ENCODE measurements at regions not wholly inside any gene's neighbourhood (a gene's known extent, or its start where the extent isn't known, plus 50 kb on each side); places are given as distances from the start of the nearest gene placed in this dataset.

- no peak for TF ChIP-seq MYC (IDR thresholded peaks at IDR 0.05; ENCODE audit: low read depth, low read length)
- TF ChIP-seq CTCF (IDR thresholded peaks at IDR 0.05; ENCODE audit: extremely low read depth in 1 of 2, insufficient read depth in 1 of 2, low read depth in 1 of 2, low read length in 2 of 2): no peak
- no peak for TF ChIP-seq POLR2AphosphoS5 (IDR thresholded peaks at IDR 0.05; ENCODE audit: insufficient read depth, low read depth, low read length)
- TF ChIP-seq EZH2 (IDR thresholded peaks at IDR 0.05; ENCODE audit: borderline replicate concordance, low read depth, low read length, severe bottlenecking): no peak
- TF ChIP-seq POLR2A (IDR thresholded peaks at IDR 0.05; ENCODE audit: low read depth, low read length): no peak
- no peak for TF ChIP-seq JUN (IDR thresholded peaks at IDR 0.05; ENCODE audit: borderline replicate concordance, insufficient read depth, insufficient read length, low read depth)
These were observed 305.5 kb upstream of the PRMT6 start for GRCh38 chr1:106751002-106751401.

All from endothelial cell of umbilical vein (primary cell).